ENCODE measurements at regions not wholly inside any gene's neighbourhood (a gene's known extent, or its start where the extent isn't known, plus 50 kb on each side); places are given as distances from the start of the nearest gene placed in this dataset.

DNA sequence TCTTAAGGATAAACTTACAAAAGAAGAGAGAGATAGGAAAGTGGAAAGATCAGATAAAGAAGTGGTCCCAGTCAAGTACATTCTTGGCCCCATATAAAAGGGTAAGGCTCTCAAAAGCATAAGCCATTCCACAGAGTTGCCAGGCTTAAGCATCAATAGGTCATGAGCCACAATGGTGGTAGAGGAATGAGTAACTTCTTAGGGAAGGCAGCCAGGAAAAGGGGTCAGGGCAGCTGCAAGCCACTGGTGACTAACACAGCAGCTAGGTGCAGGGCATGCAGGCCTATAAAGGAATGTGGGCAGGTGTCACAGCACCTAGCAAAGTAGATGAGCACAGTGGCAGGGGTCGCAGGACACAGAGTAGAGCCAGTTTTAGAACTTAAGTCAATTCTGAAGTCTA lies 302.6 kb upstream of the FAT3 start:
- TF ChIP-seq, protein P1, sequence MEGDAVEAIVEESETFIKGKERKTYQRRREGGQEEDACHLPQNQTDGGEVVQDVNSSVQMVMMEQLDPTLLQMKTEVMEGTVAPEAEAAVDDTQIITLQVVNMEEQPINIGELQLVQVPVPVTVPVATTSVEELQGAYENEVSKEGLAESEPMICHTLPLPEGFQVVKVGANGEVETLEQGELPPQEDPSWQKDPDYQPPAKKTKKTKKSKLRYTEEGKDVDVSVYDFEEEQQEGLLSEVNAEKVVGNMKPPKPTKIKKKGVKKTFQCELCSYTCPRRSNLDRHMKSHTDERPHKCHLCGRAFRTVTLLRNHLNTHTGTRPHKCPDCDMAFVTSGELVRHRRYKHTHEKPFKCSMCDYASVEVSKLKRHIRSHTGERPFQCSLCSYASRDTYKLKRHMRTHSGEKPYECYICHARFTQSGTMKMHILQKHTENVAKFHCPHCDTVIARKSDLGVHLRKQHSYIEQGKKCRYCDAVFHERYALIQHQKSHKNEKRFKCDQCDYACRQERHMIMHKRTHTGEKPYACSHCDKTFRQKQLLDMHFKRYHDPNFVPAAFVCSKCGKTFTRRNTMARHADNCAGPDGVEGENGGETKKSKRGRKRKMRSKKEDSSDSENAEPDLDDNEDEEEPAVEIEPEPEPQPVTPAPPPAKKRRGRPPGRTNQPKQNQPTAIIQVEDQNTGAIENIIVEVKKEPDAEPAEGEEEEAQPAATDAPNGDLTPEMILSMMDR (IDR thresholded peaks at IDR 0.05; ENCODE audit: low read depth, low read length): no peak
- TF ChIP-seq EZH2phosphoT487 (IDR thresholded peaks at IDR 0.05; ENCODE audit: low read depth): no peak
